Choroid plexus epithelial cell (primary cell): ENCODE measurements at regions not wholly inside any gene's neighbourhood (a gene's known extent, or its start where the extent isn't known, plus 50 kb on each side); places are given as distances from the start of the nearest gene placed in this dataset.

Experiments used
- DNase-seq: peaks from one replicate; pipeline ENCODE4 v3.0.0-alpha.2; 2010; ENCODE audit warnings: low read depth
- H3K4me3 ChIP-seq: 2 replicates; pipeline ENCODE4 v1.5.1; 2011; ENCODE audit warnings: low read depth, mild to moderate bottlenecking, control low read depth, low read length, moderate library complexity
- TF ChIP-seq, protein P1 (sequence below): conservative IDR thresholded peaks from 2 replicates; pipeline ENCODE4 v1.5.1; 2011; ENCODE audit warnings: low read depth, mild to moderate bottlenecking, control low read depth, inconsistent platforms, low read length, moderate library complexity

DNA sequence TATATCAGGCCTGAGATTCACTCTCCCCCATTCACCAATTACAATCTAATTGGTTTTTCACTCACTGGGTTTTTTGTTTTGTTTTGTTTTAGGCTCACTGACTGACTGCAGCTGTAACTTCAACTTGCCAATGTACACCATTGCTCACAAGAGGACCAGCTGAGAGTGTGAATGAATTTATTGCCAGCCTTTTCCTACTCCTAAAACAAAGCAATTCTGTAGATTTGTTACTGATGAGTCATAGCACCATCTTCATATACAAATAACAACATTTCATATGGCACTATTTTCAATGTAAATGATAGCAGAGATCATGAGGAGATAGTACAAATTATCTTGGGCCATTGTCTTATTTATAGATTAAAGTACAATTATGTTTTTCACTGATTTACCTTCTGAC, 76.0 kb upstream of the DPYD start:
- DNase-seq, result no peak
- H3K4me3 ChIP-seq, result no peak overlapping the region
- TF ChIP-seq, protein P1, sequence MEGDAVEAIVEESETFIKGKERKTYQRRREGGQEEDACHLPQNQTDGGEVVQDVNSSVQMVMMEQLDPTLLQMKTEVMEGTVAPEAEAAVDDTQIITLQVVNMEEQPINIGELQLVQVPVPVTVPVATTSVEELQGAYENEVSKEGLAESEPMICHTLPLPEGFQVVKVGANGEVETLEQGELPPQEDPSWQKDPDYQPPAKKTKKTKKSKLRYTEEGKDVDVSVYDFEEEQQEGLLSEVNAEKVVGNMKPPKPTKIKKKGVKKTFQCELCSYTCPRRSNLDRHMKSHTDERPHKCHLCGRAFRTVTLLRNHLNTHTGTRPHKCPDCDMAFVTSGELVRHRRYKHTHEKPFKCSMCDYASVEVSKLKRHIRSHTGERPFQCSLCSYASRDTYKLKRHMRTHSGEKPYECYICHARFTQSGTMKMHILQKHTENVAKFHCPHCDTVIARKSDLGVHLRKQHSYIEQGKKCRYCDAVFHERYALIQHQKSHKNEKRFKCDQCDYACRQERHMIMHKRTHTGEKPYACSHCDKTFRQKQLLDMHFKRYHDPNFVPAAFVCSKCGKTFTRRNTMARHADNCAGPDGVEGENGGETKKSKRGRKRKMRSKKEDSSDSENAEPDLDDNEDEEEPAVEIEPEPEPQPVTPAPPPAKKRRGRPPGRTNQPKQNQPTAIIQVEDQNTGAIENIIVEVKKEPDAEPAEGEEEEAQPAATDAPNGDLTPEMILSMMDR, result no peak

- DNase-seq, result peak; percentile 30
- H3K4me3 ChIP-seq, result no peak overlapping the region
- TF ChIP-seq, protein P1, result no peak
These were observed 68.4 kb upstream of the DPYD start for GRCh38 chr1:97989094-97989680.

GRCh38 chr1:97986041-97987005, 65.5 kb upstream of the DPYD start:
- TF ChIP-seq, protein P1, result no peak
- no peak overlapping the region for H3K4me3 ChIP-seq
- no peak for DNase-seq

DNA sequence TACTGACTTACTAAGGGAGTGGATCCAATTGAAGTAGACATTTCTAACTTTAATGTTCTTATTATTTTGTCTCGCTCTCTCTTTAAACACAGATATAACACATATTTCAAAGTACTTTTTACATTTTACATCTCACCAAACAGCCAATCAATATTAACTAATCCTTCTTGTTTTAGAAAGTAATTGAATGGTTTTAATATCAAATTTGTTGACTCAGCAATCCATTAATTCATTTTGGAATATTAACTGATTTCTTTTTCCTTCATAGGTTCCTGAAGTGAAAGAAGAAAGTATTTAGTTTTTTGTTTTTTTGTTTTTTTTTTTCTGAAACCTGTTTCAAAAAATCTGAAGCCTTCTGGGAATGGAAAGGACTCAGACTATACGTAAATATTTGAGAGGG, 62.3 kb upstream of the DPYD start:
- TF ChIP-seq, protein P1, result no peak
- H3K4me3 ChIP-seq, result no peak overlapping the region
- no peak for DNase-seq

- no peak for DNase-seq
- H3K4me3 ChIP-seq, result no peak overlapping the region
- TF ChIP-seq, protein P1, result no peak
These were observed 59.7 kb upstream of the DPYD start for GRCh38 chr1:97980530-97980929.

DNA sequence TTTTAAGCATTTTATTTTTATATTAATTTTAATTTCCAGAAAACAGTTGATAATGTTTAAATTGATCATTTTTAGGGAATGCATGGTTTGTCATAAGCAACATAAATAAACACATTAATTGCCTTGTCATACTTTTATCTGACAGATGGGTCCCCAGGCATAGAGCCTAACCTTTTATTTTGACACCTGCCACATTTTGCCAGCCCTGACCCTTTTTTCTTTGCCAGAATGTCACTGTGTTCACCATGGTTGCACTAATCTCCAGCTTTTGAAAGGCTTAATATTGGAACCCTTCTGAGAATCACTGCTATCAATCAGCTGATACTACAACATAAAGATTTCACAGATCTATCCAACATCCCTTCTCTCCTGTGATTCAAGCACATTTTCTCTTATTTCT, 56.0 kb upstream of the DPYD start:
- TF ChIP-seq, protein P1, result no peak
- DNase-seq, result no peak
- H3K4me3 ChIP-seq, result no peak overlapping the region
